ENCODE measurements at regions not wholly inside any gene's neighbourhood (a gene's known extent, or its start where the extent isn't known, plus 50 kb on each side); places are given as distances from the start of the nearest gene placed in this dataset.

- TF ChIP-seq REST (IDR thresholded peaks at IDR 0.05) (no peak), HEYL (CRISPR knock-in tag; IDR thresholded peaks at IDR 0.05) (no peak), SMC3 (IDR thresholded peaks at IDR 0.05) (no peak), NPAS2 (CRISPR knock-in tag; IDR thresholded peaks at IDR 0.05; ENCODE audit: borderline replicate concordance) (no peak), RNF2 (IDR thresholded peaks at IDR 0.05; ENCODE audit: borderline replicate concordance, low read depth) (no peak)
Observed at GRCh38 chr3:157816296-157816695, 289.9 kb downstream of the SHOX2 start (continued).

- ATAC-seq = no peak
- TF ChIP-seq PBX3 (IDR thresholded peaks at IDR 0.05) = no peak
- 15% methylated on average over 3 of the region's 3 CpGs for WGBS (ENCODE audit: missing lambda C conversion rate)
- no peak for DNase-seq (ENCODE audit: low read depth in 1 of 2, low spot score in 1 of 2)
- no peaks in the 10 kb centered on the region for H3K9me3 ChIP-seq
- no peaks in the 10 kb centered on the region for H3K4me1 ChIP-seq
- POLR2A ChIA-PET = no interaction called here
- CTCF ChIA-PET = no interaction called here
- no peak overlapping the region for H3K4me2 ChIP-seq
- no peak overlapping the region for H3K27ac ChIP-seq
- no peak overlapping the region for H3K4me3 ChIP-seq
- FAIRE-seq = no peak
Observed at GRCh38 chr3:157815739-157816138, 290.5 kb downstream of the SHOX2 start.

- Histone ChIP-seq H3K4me3 (no peak overlapping the region), H3K27ac (no peak overlapping the region), H3K4me1 (no peaks in the 10 kb centered on the region), H3K9me3 (no peaks in the 10 kb centered on the region), H3K4me2 (no peak overlapping the region)
- TF ChIP-seq HEYL (CRISPR knock-in tag; IDR thresholded peaks at IDR 0.05) = no peak
- no peak for TF ChIP-seq GATA3 (IDR thresholded peaks at IDR 0.05; ENCODE audit: borderline replicate concordance)
- DNase-seq (ENCODE audit: low read depth in 1 of 2, low spot score in 1 of 2) (no peak), ATAC-seq (no peak), FAIRE-seq (no peak)
- WGBS (ENCODE audit: missing lambda C conversion rate) = 16% methylated on average over 3 of the region's 3 CpGs
- POLR2A ChIA-PET = no interaction called here
- CTCF ChIA-PET = no interaction called here
Observed at GRCh38 chr3:157810924-157811718, 295.1 kb downstream of the SHOX2 start.

- no peaks in the 10 kb centered on the region for H3K9me3 ChIP-seq
- ChIA-PET POLR2A (no interaction called here), CTCF (no interaction called here)
- ATAC-seq (no peak), FAIRE-seq (no peak), DNase-seq (ENCODE audit: low read depth in 1 of 2, low spot score in 1 of 2) (no peak)
- no peak for TF ChIP-seq ZFP36 (IDR thresholded peaks at IDR 0.05; ENCODE audit: borderline replicate concordance, partially characterized antibody)
- no peak for TF ChIP-seq ATOH8 (CRISPR knock-in tag; IDR thresholded peaks at IDR 0.05; ENCODE audit: low read depth)
- TF ChIP-seq NPAS2 (CRISPR knock-in tag; IDR thresholded peaks at IDR 0.05; ENCODE audit: borderline replicate concordance) = no peak
- no peak for TF ChIP-seq NFE2L2 (conservative IDR thresholded peaks at IDR 0.05; ENCODE audit: low read length)
- TF ChIP-seq RNF2 (IDR thresholded peaks at IDR 0.05; ENCODE audit: borderline replicate concordance, low read depth) = no peak
- no peak for TF ChIP-seq RCOR1 (IDR thresholded peaks at IDR 0.05; ENCODE audit: low read depth, low read length)
- no peak overlapping the region for H3K4me3 ChIP-seq
- H3K4me2 ChIP-seq = no peak overlapping the region
- H3K27ac ChIP-seq = no peak overlapping the region
- WGBS (ENCODE audit: missing lambda C conversion rate) = 29% methylated on average over 3 of the region's 3 CpGs
- no peaks in the 10 kb centered on the region for H3K4me1 ChIP-seq
Observed at GRCh38 chr3:157807280-157807679, 298.9 kb downstream of the SHOX2 start.
